BJ (cell line): ENCODE measurements at regions not wholly inside any gene's neighbourhood (a gene's known extent, or its start where the extent isn't known, plus 50 kb on each side); places are given as distances from the start of the nearest gene placed in this dataset.

Experiments
- CTCF ChIA-PET: fragments of 350-600 bp; formaldehyde crosslinking; extraction: SDS; loops from one replicate; lab custom pipeline; 2021; ENCODE audit warnings: antibody characterized with exemption, inconsistent platforms; lab: Yijun Ruan, JAX
- POLR2A ChIA-PET: fragments of 300-600 bp; sonication (Branson Sonifier 250); formaldehyde crosslinking; extraction: SDS; loops from one replicate; lab custom pipeline; 2021; ENCODE audit warnings: antibody characterized with exemption; lab: Charles Lee
- DNase-seq: peaks from one replicate; pipeline ENCODE4 v3.0.0-alpha.2; 2011; ENCODE audit warnings: low read depth
- H3K27me3 ChIP-seq: 2 replicates; pipeline ENCODE4 v1.6.0; 2011; ENCODE audit warnings: low read length; ENCODE audit not compliant: control insufficient read depth, insufficient read depth
- H3K36me3 ChIP-seq: 2 replicates; pipeline ENCODE4 v1.5.1; 2011; ENCODE audit warnings: low read length; ENCODE audit not compliant: control insufficient read depth, insufficient read depth
- H3K4me3 ChIP-seq: 2 replicates; pipeline ENCODE4 v1.5.1; 2011; ENCODE audit warnings: low read depth, mild to moderate bottlenecking, control low read depth, low read length
- CTCF ChIP-seq: IDR thresholded peaks from 2 replicates; pipeline ENCODE4 v1.5.1; 2011; ENCODE audit warnings: low read depth, mild to moderate bottlenecking, control low read depth, inconsistent platforms, low read length, moderate library complexity; ENCODE audit not compliant: insufficient read depth

- CTCF ChIA-PET = interaction anchor here (0.9 to 2.6 kb wide), 5 partner anchors 521 to 554 kb away, joined by 3 to 8 read pairs (median 6); no protein-coding TSS in a partner anchor
These were observed 296.1 kb upstream of the SEMA3A start for GRCh38 chr7:84490661-84491060.

GRCh38 chr7:84484502-84485079 is 290.0 kb upstream of the SEMA3A start:
- Histone ChIP-seq H3K36me3 (no peaks in the 10 kb centered on the region), H3K27me3 (no peaks in the 10 kb centered on the region), H3K4me3 (no peak overlapping the region)
- no peak for TF ChIP-seq CTCF
- ChIA-PET POLR2A (no interaction called here), CTCF (no interaction called here)
- DNase-seq = no peak

More at GRCh38 chr7:84490661-84491060, 296.1 kb upstream of the SEMA3A start:
- POLR2A ChIA-PET = no interaction called here
- H3K27me3 ChIP-seq = no peaks in the 10 kb centered on the region
- DNase-seq = no peak
- no peak overlapping the region for H3K4me3 ChIP-seq
- TF ChIP-seq CTCF = peak; percentile 31; the same call in 1 of the 2 replicates
- no peaks in the 10 kb centered on the region for H3K36me3 ChIP-seq

- POLR2A ChIA-PET = no interaction called here
- CTCF ChIA-PET = interaction anchor here (0.5 kb wide), 1 partner anchor 93 kb away, joined by 3 read pairs; no protein-coding TSS in a partner anchor
These were observed 287.9 kb upstream of the SEMA3A start for GRCh38 chr7:84482476-84482875.

GRCh38 chr7:84479059-84479458 is 284.5 kb upstream of the SEMA3A start:
- no peaks in the 10 kb centered on the region for H3K36me3 ChIP-seq
- ChIA-PET CTCF (interaction anchor here (1.7 kb wide), 1 partner anchor 13 kb away, joined by 4 read pairs; no protein-coding TSS in a partner anchor), POLR2A (no interaction called here)
- H3K4me3 ChIP-seq = no peak overlapping the region
- no peak for DNase-seq
- no peaks in the 10 kb centered on the region for H3K27me3 ChIP-seq
- no peak for TF ChIP-seq CTCF

More at GRCh38 chr7:84482476-84482875, 287.9 kb upstream of the SEMA3A start:
- Histone ChIP-seq H3K27me3 (no peaks in the 10 kb centered on the region), H3K4me3 (no peak overlapping the region), H3K36me3 (no peaks in the 10 kb centered on the region)
- no peak for TF ChIP-seq CTCF
- no peak for DNase-seq

- no peak for DNase-seq
- CTCF ChIA-PET = no interaction called here
- POLR2A ChIA-PET = no interaction called here
- Histone ChIP-seq H3K27me3 (no peaks in the 10 kb centered on the region), H3K36me3 (no peaks in the 10 kb centered on the region), H3K4me3 (no peak overlapping the region)
- no peak for TF ChIP-seq CTCF
These were observed 283.3 kb upstream of the SEMA3A start for GRCh38 chr7:84477786-84478478.
